Stimulated activated CD4-positive, alpha-beta T cell treated with anti-CD3 and anti-CD28 coated beads, Interleukin-4, amount 100 ng/mL, for 4 hours (primary cell): ENCODE measurements at regions not wholly inside any gene's neighbourhood (a gene's known extent, or its start where the extent isn't known, plus 50 kb on each side); places are given as distances from the start of the nearest gene placed in this dataset.
"Not testable (repeated sequence)": the region's sequence is repeated elsewhere in the genome, so short reads cannot be mapped to it uniquely, and the experiment has no call there.

ENCODE experiments used
- DNase-seq, 2 experiments: peaks; one replicate each; pipeline ENCODE4 v3.0.0-alpha.2; 2020

DNA sequence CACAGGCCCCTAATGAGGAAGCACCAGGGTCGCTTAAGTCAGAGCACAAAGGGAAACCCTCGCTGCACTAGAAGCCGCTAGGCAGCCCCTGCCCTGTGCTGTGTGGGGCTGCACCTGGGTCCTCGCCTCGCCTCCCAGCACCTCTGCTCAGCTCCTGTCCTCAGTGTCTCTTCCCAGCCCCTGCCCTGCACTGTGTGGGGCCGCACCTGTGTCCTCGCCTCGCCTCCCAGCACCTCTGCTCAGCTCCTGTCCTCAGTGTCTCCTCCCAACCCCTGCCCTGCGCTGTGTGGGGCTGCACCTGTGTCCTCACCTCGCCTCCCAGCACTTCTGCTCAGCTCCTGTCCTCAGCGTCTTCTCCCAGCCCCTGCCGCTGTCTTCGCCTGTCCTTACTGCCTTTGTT, 342.8 kb downstream of the EIPR1 start:
- DNase-seq = no peak

DNA sequence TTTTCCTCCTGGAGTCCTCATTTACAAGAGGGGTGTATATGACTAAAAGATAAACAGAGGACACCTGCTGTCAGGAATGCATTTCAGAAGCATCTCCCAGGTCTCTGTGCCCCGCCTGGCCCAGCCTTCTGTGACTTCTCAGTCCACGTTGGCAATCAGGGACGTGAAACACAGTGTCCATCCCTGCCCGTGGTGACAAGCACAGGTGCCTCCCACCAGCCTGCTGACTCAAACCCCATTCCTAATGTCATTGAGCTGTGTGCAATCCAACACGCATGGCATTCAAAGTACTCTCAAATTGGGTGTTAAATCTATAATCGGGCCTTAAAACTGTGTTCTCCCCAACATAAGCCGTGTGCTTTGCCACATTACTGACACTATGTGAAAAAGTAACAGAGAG, 343.2 kb downstream of the EIPR1 start:
- no peak for DNase-seq

DNA sequence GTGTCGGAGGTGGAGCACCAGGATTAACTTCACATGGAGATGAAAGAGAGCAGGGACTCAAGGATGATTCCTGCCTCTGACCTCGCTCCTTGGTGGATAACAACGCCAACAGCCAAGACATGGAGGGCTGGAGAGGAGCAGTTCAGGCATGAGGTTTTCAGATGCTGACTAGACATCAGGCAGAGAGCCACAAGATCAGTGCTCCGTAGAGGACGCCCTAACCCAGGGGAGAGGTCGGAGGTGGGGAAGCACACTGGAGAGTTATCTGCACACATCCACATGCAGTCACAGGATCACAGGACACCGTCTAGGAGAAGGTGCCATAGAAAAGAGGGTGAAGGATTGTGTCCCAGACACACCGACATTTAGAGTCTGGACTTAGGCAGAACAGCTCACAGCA, 344.3 kb downstream of the EIPR1 start:
- no peak for DNase-seq

DNA sequence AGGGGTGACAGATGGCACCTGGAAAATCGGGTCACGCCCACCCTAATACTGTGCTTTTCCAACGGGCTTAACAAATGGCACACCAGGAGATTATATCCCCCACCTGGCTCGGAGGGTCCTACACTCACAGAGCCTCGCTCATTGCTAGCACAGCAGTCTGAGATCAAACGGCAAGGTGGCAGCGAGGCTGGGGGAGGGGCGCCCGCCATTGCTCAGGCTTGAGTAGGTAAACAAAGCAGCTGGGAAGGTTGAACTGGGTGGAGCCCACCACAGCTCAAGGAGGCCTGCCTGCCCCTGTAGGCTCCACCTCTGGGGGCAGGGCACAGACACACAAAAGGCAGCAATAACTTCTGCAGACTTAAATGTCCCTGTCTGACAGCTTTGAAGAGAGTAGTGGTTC, 346.8 kb downstream of the EIPR1 start:
- DNase-seq = not testable (repeated sequence)

DNA sequence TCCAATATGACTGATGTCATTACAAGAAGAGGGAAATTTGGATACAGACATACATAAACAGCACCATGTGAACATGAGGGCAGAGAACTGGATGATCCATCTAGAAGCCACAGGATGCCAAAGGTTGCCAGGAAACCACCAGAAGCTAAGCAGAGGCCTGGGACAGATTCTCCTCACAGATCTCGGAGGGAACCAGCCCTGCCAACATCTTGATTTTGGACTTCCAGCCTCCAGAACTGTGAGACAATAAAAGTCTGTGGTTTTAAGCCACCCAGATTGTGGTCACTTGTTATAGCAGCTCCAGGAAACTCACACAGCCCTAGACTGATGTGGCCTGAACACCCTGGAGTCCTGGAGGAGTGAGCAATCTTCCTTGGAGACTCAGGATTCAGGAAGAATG, 351.6 kb downstream of the EIPR1 start:
- DNase-seq = no peak

DNA sequence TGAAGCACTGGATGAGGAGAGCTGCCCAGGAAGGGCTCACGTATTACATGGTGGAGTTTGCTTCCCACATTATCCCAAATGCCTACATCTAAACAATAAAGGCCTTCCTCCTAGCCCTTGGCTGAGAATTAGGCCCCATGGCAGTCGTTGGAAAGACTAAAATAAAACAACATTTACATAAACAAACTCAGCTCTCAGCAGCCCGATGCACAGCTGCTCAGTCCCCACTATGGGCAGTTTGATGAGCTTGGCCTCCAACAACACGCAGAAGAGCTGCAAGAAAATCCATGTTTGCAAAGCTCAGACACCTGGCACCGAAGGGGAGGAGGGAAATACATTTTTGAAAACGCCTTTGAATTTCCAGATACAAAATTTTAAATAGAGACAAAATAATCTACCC, 352.4 kb downstream of the EIPR1 start:
- DNase-seq = no peak

DNA sequence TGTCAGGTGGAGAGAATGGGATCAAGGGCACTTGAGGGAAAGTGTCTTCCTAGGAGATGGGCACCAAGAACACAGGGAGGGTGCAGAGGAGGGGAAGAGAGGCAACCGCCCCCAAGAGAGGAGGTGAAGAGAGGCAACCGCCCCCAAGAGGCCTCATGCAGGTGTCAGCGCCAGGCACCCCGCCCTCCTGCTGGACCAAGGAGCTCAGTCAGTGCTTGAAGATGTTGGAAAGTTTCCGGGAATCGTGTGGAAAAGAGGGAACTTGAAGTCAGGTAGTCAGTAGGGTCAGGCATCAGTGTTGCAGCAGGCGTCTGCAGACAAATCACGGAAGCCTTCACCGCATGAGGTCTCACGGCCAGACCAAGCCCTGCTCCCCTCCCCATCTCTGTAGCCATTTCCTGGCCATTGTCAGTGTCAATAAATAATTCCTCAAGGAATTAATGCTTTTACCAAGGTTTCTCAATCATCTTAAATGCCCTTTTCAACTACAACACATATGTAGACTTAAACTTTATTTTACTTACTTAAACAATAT, 353.1 kb downstream of the EIPR1 start:
- no peak for DNase-seq

DNA sequence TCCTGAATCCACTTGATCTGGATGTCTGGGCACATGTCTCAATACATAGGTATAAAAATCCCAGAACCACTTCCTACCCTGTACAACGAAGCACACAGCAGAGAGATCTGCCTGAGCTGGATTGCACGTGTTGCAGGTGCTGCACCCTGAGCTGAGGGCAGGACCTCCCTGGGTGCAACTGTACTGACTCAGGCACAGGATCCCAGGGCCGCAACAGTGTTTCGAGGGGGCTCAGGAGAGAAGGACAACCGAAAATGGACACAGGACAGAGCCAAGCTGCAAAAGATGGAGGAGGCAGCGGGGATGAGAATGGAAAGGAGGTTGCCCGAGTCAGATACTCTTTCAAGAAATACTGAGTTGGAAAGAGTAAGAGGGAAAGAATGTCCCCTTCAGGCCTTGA, 354.1 kb downstream of the EIPR1 start:
- no peak for DNase-seq

DNA sequence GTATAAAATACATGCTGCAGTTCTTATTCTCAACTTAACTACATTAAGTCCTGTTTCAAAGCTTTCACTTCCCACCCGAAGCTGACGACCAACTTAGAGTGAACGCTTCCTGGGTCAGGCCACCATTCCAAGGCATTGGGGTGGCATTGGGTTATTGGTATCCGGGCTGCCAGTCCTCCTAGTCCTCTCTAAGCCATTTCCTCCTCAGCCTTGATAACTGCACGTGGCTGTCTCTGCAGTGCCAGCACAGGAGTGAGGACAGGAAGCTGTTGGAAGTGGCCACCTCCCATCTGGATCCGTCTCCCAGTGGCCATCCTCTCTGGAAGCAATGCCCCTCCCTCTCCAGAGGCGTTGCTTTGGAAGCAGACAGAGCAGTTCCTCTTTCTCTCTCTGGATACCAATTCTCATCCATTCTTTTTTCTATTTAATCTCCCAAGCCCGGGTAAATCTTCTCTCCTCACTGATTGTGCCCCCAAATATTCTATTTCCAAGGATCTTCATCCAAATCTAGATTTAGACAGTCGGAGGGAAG, 354.7 kb downstream of the EIPR1 start:
- DNase-seq = no peak

DNA sequence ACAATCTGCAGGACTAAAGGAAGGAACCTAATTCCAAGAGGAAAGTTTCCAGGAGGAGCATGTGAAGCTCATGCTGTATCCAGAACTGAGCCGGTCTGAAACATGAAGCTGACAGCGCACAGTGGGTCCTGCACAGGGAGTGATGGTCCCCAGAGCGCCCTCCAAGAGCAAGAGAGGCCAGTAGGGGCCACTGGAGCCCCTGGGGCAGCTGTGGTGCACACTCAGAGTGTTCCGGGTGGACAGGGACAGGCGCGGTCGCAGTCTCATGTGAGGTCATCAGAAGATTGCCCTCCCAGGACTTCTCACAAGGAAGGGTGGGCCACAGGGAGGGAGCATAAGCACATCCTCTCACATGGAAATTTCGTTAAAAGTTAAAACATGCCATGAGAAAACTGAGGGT, 355.9 kb downstream of the EIPR1 start:
- no peak for DNase-seq

DNA sequence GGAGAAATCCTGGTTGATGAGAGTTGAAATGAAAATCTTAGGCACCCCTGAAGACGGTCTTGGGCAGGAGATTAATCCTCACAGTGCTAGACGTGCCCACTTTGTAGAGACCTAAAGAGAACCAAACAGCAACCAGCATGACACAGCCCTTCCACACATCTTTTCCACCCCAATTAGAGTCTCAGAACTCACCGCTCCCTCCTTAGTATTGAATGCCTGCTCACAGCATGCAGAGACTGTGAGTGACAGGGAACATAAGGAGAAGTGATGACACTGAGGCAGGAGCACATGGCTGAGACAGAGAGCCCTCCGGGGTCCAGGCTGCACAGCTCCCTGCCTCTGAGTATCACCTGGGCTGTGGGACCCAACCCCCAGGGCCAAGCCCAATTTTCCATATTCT, 367.6 kb downstream of the EIPR1 start:
- no peak for DNase-seq

DNA sequence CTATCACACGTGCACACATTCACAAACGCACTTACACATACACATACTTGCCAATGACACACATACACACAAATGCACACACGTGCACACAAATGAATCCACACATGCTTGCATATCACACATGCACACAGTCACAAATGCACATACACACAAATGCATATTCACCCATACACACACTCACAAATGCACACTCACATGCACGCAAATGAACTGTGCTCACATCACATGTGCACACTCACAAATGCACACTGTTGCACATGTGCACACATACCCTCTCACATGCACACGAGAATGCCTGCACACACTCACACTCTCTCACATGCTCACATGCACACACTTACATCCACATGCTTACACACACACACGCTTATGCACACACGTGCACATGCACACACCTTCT, 368.1 kb downstream of the EIPR1 start:
- DNase-seq = no peak

DNA sequence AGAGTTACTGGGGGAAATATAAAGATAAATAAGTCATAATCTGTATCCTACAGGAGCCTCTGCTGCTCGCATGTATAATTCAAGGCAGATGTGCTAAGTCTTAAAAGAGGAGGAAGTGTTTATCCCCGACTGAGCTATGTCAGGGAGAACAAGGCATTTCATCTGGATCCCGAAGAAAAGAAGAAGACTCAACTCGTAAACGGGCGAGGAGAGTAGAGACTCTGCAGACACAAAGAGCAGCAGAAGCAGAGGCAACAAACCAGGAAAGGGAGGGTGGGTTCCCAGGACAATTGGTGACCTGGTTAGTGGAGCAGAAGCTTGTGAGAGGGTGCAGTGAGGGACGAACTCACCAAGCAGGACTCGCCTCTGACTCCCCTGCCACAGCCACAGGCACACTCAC, 368.6 kb downstream of the EIPR1 start:
- DNase-seq = no peak

DNA sequence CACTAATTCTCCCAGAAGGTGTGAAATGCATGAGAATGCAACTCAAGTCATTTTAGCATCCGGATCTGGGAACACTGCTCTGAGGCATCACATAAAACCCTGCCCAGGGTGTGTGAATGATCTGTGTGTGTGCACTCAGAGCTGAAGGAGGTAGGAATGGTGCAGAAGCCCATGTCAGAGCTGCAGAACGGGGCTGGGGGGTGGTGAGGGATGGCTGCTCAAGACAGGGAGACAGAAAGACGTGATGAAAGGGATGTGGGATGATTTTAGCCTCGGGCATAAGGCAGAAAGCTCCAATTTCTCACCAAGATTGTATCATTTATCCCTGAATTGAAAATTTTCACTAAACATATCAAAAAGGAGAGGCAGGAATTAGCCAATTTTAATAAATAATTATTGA, 369.1 kb downstream of the EIPR1 start:
- no peak for DNase-seq

DNA sequence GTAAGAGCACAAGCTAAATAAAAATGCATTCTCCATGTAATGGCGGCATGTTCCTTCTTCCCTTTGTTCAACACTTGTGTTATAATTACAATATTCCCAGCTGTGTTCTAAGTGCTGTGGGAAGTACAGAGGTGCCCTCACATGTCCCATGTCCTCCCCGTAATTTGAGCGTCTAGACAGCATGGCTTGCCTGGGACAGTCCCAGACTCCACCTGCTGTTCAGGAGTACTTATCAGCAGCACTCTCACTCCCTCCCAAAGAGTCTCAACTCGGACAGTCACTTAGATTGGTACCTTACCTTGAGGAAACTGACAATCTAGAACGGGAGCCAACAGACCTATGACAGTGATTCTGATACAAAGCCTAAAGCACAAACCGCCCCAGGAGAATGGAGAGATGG, 370.5 kb downstream of the EIPR1 start:
- DNase-seq = no peak

DNA sequence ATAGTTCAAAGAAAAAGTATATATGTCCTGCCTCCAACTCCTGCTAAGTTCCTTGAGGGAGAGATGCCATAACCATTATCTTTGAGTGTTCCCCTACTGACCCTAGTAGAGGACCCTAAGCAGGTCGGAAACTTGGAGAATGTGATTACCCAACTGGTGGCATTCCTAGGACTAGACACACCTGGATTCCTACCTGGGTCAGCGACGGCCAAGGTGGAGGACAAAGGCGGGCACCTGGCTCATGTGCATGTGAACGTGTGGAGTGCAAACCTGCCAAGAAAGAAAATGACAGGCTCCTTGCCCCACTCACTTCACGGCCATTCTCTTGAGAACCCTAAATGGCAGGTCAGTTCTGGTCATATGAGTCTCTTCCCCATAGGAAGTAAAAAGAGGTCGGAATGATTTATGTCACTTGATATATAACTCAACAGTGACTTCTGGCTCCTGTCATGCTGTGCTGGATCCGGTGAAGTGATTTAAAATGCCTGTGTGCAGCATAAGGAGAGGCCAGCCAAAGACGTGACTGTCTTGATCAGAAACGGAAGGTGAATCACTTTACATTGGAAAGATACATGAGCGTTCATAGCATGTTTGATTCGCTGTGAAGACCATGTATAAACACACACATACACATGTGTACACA, 371.6 kb downstream of the EIPR1 start:
- no peak for DNase-seq

DNA sequence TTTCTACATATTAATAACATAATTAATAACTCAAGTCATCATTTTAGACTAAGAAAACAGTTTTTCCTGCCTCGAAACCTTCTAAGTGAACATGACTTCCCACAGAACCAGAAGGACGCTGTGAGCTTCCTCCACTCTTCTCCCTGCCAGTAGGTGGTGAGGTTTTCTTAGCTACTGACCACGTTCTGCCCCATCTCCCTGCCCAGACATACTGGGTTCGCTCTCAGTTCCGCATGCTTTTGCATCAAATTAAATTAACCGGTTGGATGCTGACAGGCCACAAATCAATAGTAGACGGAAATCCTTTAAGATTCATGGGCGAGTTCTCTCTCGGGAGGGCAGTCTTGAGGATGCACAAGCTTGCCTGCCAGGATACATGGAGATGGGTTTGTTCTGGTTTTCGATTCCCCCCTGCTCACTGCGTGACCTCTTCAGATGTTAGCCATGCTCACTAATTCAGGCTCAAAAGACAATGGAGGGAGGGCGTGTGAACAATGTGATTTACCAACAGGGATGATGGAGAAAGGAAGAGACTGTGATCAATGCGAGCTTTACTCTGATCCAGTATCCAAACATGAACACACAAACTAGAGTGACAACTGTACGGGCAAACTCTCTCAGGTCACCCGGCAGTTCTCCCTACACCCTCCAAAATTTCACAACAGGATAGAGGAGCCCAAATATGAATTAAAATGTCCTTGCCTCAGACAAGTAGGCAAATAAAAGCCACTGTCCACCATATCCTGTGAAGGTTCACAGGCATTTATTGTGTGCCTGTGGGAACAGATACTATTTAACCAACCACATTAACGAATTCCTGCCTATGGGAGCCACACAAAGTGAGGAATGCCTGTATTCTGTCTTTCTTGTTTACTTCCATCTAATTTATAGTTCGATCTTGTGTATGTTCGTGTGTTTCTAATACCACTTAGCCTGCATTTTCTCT, 375.7 kb downstream of the EIPR1 start:
- DNase-seq = no peak

DNA sequence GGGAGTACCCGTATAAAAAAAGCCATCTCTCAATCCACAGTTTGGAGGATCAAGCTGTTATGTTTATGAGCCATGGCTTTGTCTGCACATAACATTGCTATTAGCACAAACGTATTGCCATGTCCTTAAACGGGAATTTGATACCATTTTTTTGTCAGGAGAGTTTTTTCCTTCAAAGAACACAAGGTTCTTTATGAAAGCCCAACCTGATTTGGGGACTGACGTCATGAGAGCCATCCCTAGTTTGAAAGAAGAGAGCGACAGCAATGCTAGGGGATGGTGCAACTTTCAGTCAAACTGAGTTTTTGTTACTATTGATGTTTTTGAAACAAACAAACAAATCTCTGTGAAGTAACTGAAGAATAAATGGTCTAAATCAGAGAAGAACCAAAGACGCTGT, 376.6 kb downstream of the EIPR1 start:
- no peak for DNase-seq

DNA sequence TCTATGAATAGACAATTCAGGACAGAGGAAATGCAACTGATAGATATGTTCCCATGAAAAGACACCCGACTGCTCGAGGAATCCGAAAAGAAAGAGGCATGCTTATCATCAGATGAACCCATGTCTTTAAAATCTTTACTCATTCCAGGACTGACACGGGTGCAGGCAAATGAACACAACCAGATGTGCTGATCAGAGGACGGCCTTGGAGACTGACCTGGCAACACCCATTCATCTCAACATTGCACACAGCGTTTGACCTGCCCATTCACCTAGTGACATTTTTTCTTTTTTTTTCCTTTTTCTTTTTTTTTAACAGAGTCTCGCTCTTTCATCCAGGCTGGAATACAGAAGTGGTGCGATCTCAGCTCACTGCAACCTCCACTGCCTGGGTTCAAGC, 377.5 kb downstream of the EIPR1 start:
- no peak for DNase-seq

DNA sequence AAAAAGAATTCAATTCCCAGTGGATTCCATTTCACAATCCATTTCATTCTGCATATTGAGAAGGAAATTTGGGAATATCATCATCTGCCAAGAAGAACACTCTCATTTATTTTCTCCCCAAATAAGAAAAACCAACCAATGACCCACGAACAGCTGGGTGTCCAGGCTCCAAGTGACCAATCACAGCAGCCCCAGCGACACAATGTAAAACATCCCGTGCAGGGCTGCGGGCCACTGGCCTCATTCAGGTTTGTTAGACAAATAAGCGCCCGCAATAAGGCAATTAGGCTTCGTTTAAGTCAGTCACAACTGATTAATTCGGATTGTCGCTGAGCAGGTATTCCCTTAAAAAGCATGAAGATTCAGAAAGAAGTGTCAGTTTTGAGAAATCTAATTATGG, 378.6 kb downstream of the EIPR1 start:
- no peak for DNase-seq

DNA sequence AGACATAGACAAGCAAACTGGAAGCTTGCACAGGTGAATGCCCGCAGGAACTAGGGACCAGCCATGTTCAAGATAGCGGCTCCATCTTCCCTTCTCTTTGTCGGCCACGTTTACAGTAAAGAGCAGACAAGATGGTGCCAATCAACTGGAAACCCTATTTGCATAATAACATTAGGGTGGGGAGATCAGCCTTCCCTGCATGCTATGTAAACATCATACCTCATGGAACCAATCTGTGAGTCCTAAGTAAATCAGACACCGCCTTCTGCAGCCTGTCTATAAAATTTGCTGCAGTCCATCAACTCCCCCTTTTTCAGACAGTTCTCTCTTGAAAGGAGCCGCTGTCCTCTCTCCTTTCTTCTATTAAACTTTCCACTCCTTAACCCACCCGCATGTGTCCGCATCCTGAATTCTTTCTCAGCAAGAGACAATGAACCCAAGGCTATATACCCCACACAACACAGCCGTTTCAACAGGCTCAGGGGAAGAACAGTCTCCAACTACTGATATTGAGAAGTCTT, 384.4 kb downstream of the EIPR1 start:
- DNase-seq = no peak

DNA sequence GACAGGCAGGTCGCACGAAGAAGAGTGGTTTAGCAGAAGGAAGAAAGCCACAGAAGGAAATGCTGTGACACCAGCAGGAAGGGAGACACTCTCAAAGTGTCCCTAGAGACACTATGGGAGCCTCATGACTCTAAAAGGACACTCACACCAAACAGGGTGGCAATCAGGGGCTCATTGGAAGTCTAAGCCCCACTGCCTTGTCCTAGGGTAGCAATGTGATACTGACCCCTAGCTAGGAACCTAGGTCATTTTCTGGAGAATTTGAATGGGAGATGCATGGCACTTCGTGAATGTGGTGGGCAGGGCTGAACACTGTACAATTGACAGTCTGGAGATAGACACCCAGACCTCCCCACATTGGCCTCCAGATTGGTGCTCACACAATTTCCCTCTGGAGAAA, 385.0 kb downstream of the EIPR1 start:
- no peak for DNase-seq

DNA sequence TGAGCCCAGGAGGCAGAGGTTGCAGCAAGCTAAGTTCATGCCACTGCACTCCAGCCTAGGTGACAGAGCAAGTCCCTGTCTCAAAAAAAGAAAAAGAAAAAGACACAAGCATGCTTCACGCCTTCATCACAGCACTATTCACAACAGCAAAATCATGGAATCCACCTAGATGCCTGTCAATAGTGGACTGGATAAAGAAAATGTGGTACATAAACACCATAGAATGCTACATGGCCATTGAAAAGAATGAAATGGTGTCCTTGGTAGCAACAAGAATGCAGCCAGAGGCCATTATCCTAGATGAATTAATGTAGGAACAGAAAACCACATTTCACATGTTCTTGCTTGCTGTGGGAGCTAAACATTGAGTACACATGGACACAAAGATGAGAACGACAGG, 392.6 kb downstream of the EIPR1 start:
- DNase-seq = no peak

DNA sequence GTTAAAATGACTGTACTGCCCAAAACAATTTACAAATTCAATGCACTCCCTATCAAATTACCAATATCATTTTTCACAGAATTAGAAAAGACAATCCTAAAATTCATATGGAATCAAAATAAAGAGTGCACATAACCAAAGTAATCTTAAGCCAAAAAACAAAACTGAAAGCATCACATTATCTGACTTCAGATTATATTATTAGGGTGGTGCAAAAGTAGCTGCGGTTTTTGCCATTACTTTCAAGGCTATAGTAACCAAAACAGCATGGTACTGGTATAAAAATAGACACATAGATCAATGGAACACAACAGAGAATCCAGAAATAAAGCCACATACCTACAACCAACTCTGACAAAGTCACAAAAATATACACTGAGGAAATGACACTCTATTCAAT, 396.6 kb downstream of the EIPR1 start:
- DNase-seq = no peak
